Hepatocyte (in vitro differentiated cells): ENCODE measurements at regions not wholly inside any gene's neighbourhood (a gene's known extent, or its start where the extent isn't known, plus 50 kb on each side); places are given as distances from the start of the nearest gene placed in this dataset.

Experiments used
- CTCF ChIP-seq: fragments of 200-600 bp; sonication (generic); IDR thresholded peaks from 2 replicates; pipeline ENCODE4 v1.5.1; 2016; ENCODE audit warnings: antibody characterized with exemption, mild to moderate bottlenecking; ENCODE audit not compliant: poor library complexity
- EZH2phosphoT487 ChIP-seq: fragments of 200-600 bp; sonication (generic); IDR thresholded peaks from one replicate; pipeline ENCODE4 v1.6.1; 2018; ENCODE audit warnings: antibody characterized with exemption, mild to moderate bottlenecking, low read depth, moderate library complexity; ENCODE audit not compliant: unreplicated experiment, severe bottlenecking

GRCh38 chr10:30111340-30112022, 52.1 kb upstream of the JCAD start:
- TF ChIP-seq CTCF (no peak), EZH2phosphoT487 (no peak)
